NCI-H2196 treated with DMSO at 0.1 percent for 48 hours (cell line): ENCODE measurements at regions not wholly inside any gene's neighbourhood (a gene's known extent, or its start where the extent isn't known, plus 50 kb on each side); places are given as distances from the start of the nearest gene placed in this dataset.
"Not testable (repeated sequence)": the region's sequence is repeated elsewhere in the genome, so short reads cannot be mapped to it uniquely, and the experiment has no call there.

Experiments used
- DNase-seq: peaks from one replicate; lab custom pipeline; 2025; ENCODE audit not compliant: unreplicated experiment; lab: John Stamatoyannopoulos, UW

DNA sequence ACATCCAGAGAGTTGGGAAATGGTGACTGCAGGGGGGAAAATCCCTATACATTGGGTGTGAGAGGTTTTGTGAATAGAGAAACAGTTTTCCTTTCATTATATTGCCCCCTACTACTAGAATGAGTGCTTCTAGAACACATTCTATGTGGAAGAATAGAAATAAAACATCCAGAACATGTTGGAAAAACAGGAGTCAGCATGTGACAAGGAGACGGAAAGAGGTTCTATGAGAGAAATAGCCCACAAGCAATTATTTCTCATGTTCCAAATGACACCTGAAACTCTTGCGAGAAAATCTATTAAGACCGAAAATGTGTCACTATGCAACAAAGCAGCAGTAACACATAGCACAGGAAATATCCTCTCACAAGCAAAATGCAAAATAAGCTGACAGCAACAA lies 202.7 kb upstream of the SPOPL start:
- no peak for DNase-seq

DNA sequence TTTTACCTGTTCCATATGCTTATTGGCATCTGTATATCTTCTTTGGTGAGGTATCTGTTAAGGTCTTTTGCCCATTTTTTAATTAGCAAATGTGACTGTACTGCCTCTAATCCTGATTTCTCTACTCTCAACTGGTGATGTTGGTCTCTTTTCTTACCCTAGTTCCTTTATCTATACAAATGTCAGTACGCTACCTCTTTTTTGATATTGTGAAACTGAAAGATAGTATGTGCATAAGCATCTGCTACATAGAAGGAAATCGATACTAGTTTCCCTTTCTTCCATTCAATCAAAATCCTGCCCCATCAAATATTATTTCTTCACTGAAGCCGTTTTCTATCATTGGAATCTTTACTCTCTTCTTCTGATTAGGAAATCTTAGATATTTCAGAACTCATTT lies 194.9 kb upstream of the SPOPL start:
- DNase-seq: no peak

DNA sequence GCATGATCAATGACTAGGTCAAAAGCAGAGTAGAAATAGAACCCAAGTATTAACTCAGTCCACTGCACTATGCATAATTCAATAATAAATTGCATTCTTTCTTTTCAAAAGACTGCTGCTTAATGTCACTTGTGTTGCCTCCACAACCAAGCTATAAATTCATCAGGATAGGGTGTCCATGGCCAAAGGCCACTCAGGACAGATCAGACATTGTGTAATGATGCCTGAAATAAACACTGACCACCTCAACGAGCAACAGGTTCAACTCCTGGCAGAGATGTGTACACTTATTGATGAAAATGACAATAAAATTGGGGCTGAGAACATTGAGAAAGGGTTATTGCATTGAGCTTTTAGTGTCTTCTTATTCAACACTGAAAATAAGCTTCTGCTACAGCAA lies 194.5 kb upstream of the SPOPL start:
- no peak for DNase-seq

DNA sequence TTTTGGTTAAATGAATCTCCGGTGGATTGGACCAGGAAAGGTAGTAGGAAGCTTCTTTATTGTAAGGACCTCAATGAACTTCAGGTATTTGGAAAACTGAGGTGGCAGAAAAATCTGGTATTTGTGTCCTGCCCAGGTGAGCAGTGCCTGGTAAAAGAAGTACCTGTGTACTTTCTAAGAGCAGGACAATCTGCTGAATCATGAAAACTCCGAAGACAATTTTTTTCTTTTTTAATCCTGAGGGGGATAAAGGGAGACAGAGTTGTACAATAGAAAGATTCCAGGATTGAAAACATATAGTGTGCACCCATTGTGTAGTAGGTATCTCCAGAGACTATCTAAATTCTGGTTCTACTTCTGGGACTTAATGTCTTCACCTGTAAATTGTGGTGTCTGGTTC lies 191.8 kb upstream of the SPOPL start:
- DNase-seq: no peak

DNA sequence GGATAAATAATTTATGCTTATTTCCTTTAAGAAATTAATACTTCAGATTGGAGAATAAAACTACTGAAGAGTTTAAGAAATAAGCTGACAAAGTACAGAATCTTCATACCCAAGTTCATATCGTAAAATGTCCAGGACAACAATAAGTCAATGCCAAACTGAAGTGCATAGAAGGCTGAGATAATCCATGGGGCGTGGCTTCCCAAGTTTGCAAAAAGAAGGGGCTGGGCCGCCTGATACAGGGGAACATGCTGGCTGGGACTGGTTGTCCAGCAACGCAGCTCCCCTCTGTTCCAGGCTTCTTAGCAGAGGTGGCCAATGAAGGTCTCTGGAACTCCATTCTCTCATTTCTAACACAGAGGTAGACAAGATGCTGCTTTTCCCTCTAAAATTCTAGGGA lies 189.5 kb upstream of the SPOPL start:
- DNase-seq: no peak

DNA sequence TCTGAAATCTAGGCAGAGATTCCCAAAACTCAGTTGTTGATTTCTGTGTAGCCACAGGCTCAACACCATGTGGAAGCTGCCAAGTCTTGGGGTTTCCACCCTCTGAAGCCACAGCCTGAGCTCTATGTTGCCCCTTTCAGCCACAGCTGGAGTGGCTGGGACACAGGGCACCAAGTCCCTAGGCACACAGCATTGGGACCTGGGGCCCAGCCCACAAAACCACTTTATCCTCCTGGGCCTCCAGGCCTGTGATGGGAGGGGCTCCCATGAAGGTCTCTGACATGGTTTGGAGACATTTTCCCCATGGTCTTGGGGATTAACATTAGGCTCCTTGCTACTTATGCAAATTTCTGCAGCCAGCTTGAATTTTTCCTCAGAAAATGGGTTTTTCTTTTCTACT lies 186.0 kb upstream of the SPOPL start:
- not testable (repeated sequence) for DNase-seq

DNA sequence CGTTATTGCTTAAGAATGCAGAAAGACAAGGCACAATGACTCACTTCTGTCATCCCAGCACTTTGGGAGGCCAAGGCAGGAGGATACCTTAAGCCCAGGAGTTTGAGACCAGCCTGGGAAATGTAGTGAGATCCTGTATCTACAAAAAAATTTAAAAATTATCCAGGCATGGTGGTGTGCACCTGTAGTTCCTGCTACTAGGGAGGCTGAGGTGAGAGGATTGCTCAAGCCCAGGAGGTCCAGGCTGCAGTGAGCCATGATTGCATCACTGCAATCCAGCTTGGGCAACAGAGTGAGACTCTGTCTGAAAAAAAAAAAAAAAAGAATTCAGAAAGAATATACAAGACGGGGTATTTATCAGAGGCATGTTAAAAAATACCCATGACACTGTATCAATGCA lies 182.0 kb upstream of the SPOPL start:
- no peak for DNase-seq

DNA sequence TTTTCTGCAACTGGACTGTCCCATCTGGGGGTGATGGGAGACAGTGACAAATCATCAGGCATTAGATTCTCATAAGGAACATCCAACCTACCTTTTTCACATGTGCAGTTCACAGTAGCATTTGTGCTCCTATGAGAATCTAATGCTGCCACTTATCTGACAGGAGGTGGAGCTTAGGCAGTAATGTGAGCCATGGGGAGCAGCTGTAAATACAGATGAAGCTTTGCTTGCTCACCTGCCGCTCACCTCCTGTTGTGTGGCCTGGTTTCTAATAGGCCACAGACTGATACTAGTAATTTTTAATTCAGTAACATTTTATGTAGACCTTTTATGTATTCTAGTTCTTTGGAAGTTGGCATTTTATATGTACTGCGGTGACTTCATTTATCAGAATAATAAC lies 180.1 kb upstream of the SPOPL start:
- DNase-seq: peak; percentile 57

DNA sequence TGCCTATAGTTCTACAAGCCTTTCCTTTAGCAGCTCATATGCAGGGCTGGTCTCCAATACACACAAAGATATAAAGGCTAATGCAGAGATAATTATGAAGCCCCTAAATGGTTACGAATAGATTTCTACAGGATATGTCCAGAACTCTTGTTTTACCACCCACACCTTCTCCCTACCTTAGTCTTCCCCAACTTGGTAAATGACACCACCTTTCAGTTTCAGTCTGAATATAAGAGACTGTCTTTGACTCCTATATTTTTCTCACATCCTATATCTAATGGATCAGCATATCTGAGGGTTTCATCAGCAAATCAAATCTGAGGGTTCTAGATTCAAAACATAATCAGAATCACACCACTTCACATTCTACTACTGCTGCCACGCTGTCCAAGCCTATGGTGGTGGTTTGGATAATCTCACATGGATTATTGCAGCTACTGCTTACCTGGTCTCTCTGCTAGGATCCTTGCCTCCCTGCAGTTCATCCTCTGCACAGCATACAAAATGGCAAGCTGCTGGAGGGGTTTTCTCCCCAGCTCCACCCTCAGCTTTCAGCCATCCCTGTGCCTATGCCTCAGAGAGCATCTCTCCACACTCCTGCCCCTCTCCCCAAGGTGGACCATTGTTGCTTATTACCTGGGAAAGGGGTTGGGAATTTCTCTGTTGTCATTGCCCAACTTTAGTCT lies 178.0 kb upstream of the SPOPL start:
- no peak for DNase-seq

DNA sequence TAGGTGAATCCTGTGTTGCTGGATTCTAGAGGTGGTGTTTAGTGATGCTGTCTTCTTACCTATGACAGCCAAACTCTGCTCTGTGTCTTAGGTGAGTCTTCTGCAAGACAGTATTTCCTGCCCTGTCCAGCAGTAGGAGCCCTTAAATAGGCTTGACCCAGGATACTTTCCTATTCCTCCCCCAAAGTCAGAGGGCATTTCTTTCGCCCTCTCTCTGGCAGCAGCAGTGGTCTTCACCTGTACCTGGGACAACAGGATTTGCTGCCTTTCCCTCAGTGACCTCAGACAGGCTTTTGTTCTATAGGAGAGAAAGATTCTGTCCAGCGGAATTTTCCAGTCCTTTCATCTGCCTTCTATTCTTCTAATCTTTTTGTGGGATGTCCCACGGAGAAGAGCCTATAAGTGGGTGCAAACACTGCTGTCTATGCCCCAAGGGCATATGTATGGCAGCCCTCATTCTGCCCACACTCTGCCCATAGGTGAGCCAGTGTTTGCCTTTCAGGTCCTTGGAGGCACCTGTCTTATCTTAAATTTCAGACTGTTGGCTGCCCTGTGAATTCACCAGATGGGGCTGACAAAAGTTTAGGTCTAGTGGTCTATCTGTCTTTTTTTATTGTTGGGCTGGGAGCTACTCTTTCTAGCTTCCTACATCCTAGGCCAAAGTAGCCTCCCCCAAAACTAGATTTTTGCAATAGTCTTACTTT lies 177.3 kb upstream of the SPOPL start:
- DNase-seq: no peak

DNA sequence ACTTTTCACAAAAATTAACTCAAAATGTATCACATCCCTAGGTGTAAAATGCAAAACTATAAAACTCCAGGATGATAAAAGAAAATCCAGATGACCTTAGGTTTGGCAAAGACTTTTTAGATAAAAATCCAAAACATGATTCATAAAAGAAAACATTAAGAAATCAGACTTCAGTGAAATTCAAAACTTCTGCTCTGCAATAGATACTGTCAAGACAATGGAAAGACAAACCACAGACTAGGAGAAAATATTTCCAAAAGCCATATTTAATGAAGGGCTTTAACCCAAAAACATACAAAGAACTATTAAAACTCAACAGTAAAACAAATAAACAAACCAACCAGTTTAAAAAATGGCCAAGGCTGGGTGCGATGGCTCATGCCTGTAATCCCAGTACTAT lies 173.6 kb upstream of the SPOPL start:
- no peak for DNase-seq

DNA sequence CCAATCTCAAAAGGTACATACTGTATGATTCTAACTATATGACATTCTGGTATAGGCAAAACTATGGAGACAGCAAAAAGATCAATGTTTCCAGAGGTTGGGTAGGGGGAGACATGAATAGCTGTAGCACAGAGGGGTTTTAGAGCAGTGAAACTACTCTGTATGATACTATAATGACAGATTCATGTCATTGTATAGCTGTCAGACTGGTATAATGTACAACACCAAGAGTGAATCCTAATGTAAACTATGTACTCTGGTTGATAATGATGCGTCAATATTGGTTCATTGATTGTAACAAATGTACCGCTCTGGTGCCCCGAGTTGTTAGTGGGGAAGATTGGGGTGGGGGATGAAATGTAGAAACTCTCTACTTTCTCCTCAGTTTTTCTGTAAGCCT lies 172.4 kb upstream of the SPOPL start:
- DNase-seq: no peak

DNA sequence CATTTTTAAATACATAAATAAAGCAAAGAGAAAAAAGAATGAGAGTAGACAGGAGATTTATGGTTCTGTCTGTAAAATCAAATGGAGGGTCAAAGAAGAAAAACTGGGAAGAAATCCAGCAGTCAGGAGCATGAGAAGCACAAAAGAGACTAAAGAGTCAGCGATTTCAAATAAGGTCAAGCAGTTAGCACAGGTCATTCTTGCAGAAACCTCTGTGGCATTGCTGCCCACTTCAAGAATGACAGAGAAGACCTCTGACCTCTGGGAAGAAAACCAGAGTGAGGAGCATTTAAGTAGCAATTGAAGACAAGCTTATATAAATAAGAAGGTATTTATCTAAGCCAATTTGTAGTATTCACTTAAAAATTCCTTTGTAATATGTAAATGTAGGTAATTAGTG lies 172.0 kb upstream of the SPOPL start:
- no peak for DNase-seq

DNA sequence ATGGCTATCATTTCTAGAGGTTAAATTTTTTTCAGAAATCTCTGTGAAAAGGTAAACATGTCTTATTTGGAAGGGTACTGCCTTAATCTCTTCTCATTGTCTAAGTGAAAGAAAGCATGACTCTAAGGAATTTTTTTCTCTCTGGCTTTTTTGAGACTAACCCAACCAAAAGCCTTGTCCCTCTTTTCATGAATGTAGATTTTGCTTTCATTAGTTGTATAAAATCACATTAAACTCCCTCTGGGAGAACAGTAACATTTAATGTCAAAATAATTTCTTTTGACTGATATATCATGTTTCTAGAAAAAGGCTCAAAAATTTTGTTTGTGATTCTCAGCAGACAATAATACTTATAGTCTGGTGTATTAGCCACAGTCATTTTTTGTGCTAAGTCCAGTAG lies 168.4 kb upstream of the SPOPL start:
- DNase-seq: no peak

DNA sequence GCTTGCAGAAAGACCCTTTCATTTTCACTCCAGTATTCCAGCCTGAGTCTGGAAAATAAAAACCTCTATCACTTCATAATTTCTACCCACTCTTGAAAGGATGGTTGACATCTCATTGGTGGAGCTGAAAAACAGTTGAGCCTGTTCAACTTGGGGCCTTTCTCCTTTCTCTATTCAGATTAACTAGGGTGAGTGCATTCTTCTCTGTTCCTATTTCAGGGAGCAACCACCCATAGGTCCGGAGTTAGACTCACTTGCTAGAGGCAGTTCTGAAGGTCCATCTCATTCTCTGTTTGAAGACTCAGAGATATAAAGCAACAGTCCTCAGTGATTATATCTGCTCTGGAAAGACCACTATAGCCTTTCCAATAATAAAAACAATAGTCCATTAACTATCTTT lies 167.9 kb upstream of the SPOPL start:
- DNase-seq: no peak

DNA sequence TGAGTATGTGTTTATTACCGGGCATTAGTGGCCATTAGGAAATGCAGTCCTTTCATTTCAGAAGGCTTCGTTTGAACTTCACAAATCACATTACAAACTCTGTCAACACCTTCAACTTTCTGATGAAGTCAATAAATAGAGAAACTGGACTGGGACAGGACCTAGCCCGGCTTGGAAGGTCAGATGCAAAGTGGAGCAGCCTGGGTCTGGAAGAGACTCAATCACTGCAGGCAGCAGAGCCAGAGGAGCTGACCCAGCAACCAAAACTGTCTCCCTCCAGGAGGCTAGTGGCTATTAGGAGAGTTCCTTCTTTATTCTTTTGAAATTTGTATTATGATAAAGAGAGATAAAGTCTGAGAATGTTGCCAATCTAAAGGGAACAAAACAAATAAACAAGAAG lies 167.2 kb upstream of the SPOPL start:
- DNase-seq: no peak

DNA sequence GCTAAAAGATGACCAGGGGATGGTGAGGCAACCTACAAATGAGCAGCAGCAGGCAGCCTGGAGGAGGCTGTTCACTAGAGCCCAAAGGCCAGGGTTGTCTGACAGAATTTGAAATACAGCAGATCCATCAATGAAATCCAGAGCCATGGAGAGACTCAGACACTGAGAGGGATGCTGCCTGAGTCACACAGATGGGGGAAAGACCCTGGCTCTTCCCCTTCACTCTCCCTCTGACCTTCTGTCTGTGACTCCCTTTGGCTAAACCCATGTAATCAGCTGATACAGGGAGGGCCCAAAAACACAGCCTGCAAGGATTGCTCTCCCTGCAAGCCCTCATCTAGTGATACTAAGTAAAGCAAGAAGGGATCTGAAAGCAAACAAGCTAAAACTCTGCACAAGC lies 166.5 kb upstream of the SPOPL start:
- DNase-seq: no peak

DNA sequence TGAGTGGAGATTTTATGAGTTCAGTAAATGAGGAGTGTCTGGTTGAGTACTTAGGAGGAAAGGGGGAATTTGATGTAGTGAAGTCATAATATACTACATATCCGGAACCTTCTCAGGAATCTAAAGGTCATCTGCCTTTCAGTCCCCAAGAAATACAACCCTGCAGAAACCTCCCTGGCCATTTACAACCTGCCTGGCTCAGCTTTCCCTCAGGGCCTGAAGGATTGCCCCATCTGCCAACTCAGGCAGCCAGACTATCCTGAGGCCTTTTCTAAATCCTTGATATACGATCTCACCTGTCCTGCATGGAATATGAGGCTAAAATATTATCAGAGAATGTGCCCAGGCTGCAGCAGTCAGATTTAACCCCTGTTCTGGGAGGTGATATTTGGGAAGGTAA lies 165.4 kb upstream of the SPOPL start:
- DNase-seq: no peak

DNA sequence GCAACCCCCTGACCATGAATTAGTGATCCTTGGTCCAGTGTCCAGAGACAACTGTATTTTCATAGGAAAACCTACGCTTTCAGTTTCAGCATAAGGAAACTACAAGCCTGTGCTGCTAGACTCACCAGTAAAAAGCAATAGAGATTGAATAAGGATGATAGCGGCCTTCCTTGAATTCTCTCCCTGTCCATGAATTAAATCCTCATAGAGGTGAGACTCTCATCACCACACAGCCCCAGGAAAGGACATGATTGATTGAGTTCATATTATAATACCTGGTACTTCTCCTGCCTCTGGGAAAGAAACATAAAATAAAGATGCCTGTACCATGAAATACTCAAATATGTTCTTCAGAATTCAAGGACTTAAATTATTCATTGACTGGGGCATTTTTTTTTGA lies 146.3 kb upstream of the SPOPL start:
- DNase-seq: no peak

DNA sequence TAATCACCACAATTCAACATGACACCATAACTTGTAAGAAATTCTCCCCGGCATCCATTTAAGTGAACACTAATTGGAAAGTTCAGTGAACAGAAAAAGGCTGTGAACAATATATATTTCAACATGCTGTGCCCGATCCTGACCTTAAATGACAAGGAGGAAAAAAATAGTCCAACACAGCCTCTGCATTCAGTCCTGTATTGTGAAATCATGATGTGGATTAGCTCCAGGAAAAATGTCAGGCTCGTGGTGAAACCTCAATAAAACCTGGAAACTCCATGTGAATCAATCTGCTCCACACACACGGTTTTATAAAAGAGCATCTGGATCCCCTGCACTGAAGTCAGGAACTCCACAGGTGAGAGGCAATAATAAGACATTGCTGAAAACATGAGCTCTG lies 145.4 kb upstream of the SPOPL start:
- no peak for DNase-seq

DNA sequence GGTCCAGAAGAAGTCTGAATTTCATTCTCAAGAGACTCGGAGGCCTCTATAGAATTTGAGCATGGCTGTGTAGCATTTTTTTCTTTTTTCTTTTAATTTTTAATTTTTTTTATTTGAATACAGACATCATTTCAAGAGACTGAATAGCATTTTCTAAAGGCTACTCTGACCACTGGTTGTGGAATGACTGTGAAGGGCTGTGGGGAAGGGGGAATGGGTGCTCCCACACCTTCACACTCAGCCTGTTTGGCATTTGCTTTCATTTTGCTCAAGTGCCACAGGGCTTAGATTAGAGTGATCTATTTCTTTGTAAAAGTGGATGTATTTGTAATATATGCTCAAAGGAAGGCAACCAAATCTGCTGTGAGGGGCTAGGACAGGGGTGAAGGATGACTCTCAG lies 142.0 kb upstream of the SPOPL start:
- DNase-seq: no peak

DNA sequence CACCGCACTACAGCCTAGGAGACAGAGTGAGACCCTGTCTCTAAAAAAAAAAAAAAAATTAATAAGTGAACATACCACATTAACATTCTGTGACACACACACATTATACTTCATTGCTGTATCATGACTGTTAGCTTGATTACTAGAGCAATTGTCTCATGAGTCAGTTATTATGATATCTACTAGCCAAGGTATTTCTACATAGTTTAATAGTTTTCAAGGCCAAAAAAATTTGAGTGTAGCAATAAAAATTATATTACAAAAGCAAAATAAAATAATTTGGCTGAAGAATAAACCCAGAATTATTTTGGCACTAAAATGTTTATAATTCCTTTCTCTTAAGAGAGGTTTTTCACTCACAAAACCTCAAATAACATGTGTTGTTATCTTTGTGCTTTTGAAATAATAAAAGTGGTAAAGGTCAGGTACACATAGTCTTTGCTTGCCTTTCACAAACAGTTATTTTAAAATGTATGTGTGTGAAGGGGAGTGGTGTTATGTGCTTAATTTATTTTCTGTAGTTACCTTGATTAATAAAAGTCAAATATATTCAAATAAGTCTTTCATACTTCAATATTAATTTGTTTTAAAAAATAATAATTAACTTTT lies 136.9 kb upstream of the SPOPL start:
- no peak for DNase-seq

DNA sequence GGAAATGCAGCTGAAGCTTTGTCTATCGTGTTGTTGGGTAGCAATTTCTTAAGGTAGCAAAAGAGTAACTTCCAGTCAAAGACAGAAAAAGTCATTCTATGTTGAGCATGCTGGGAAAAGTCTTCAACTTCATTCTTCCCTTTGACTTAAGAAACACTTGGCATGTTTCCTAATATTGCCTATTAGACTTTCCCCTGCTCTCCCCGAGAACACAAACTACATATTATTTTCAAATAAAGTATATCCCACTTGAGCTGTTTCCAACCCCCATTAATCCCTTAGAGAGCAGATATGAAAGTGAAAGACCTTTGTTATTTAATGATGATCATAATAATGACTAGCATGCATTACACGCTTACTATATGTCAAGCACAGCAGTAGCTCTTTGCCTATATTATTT lies 136.0 kb upstream of the SPOPL start:
- DNase-seq: no peak
